GM12873 (cell line): ENCODE measurements at regions not wholly inside any gene's neighbourhood (a gene's known extent, or its start where the extent isn't known, plus 50 kb on each side); places are given as distances from the start of the nearest gene placed in this dataset.

ENCODE experiments used
- CTCF ChIP-seq: IDR thresholded peaks from 2 replicates; pipeline ENCODE4 v1.5.1; 2012; ENCODE audit warnings: low read depth, mild to moderate bottlenecking, moderate library complexity, low read length, control low read depth; ENCODE audit not compliant: insufficient read depth; ENCODE audit errors: missing control alignments

GRCh38 chr9:109652112-109652511 is 127.9 kb upstream of the PALM2AKAP2 start:
- TF ChIP-seq CTCF: no peak

GRCh38 chr9:109652971-109653370 is 127.0 kb upstream of the PALM2AKAP2 start:
- no peak for TF ChIP-seq CTCF

- no peak for TF ChIP-seq CTCF
Observed at GRCh38 chr9:109653470-109653869, 126.5 kb upstream of the PALM2AKAP2 start.

GRCh38 chr9:109681301-109681700 is 98.7 kb upstream of the PALM2AKAP2 start:
- no peak for TF ChIP-seq CTCF

GRCh38 chr9:109682227-109682626 is 97.8 kb upstream of the PALM2AKAP2 start:
- TF ChIP-seq CTCF: no peak

- TF ChIP-seq CTCF: no peak
Observed at GRCh38 chr9:109683521-109683920, 96.5 kb upstream of the PALM2AKAP2 start.

GRCh38 chr9:109689701-109690100 is 90.3 kb upstream of the PALM2AKAP2 start:
- no peak for TF ChIP-seq CTCF

- no peak for TF ChIP-seq CTCF
Observed at GRCh38 chr9:109699019-109699418, 81.0 kb upstream of the PALM2AKAP2 start.
